KMS-11 (cell line): ENCODE measurements at regions not wholly inside any gene's neighbourhood (a gene's known extent, or its start where the extent isn't known, plus 50 kb on each side); places are given as distances from the start of the nearest gene placed in this dataset.

Source experiments
- H2AFZ ChIP-seq: fragments of 200-600 bp; sonication (generic); 2 replicates; pipeline ENCODE4 v1.6.1; 2016; ENCODE audit warnings: antibody characterized with exemption, mixed run types, low read depth
- H3K27ac ChIP-seq: fragments of 200-600 bp; sonication (generic); 2 replicates; pipeline ENCODE4 v1.6.1; 2016; ENCODE audit warnings: mild to moderate bottlenecking, mixed run types
- H3K27me3 ChIP-seq: fragments of 200-600 bp; sonication (generic); 2 replicates; pipeline ENCODE4 v1.6.1; 2017; ENCODE audit warnings: mild to moderate bottlenecking, low read depth, mixed run types, moderate library complexity; ENCODE audit not compliant: insufficient read depth
- H3K36me3 ChIP-seq: fragments of 200-600 bp; sonication (generic); 2 replicates; pipeline ENCODE4 v1.6.1; 2017; ENCODE audit warnings: mild to moderate bottlenecking, mixed run types; ENCODE audit not compliant: insufficient read depth
- H3K4me1 ChIP-seq: fragments of 200-600 bp; sonication (generic); 2 replicates; pipeline ENCODE4 v1.6.1; 2016; ENCODE audit warnings: mild to moderate bottlenecking, low read depth, mixed run types; ENCODE audit not compliant: poor library complexity, severe bottlenecking
- H3K4me2 ChIP-seq: fragments of 200-600 bp; sonication (generic); 2 replicates; pipeline ENCODE4 v1.7.0; 2016; ENCODE audit warnings: mild to moderate bottlenecking, mixed run types
- H3K4me3 ChIP-seq: fragments of 200-600 bp; sonication (generic); IDR thresholded peaks from 2 replicates; pipeline ENCODE4 v1.6.1; 2017; ENCODE audit warnings: low read depth, low read length, mixed read lengths; ENCODE audit not compliant: insufficient read depth
- H3K79me2 ChIP-seq: fragments of 200-600 bp; sonication (generic); 2 replicates; pipeline ENCODE4 v1.6.1; 2016; ENCODE audit warnings: low read depth, mixed run types; ENCODE audit not compliant: insufficient read depth
- H3K9ac ChIP-seq: fragments of 200-600 bp; sonication (generic); 2 replicates; pipeline ENCODE4 v1.6.1; 2016; ENCODE audit warnings: mild to moderate bottlenecking, mixed run types
- H4K20me1 ChIP-seq: fragments of 200-600 bp; sonication (generic); 2 replicates; pipeline ENCODE4 v1.6.1; 2016; ENCODE audit warnings: mild to moderate bottlenecking, mixed run types; ENCODE audit not compliant: insufficient read depth
- TF ChIP-seq, protein P1 (sequence below): fragments of 200-600 bp; sonication (generic); conservative IDR thresholded peaks from 2 replicates; pipeline ENCODE4 v1.6.1; 2017; ENCODE audit warnings: low read depth, mild to moderate bottlenecking, antibody characterized with exemption, low read length, moderate library complexity, mixed read lengths

GRCh38 chr9:87062746-87063145, 115.4 kb upstream of the GAS1 start:
- no peaks in the 10 kb centered on the region for H3K36me3 ChIP-seq
- no peak overlapping the region for H3K27ac ChIP-seq
- no peak overlapping the region for H3K9ac ChIP-seq
- H3K4me2 ChIP-seq, result no peak overlapping the region
- TF ChIP-seq, protein P1, sequence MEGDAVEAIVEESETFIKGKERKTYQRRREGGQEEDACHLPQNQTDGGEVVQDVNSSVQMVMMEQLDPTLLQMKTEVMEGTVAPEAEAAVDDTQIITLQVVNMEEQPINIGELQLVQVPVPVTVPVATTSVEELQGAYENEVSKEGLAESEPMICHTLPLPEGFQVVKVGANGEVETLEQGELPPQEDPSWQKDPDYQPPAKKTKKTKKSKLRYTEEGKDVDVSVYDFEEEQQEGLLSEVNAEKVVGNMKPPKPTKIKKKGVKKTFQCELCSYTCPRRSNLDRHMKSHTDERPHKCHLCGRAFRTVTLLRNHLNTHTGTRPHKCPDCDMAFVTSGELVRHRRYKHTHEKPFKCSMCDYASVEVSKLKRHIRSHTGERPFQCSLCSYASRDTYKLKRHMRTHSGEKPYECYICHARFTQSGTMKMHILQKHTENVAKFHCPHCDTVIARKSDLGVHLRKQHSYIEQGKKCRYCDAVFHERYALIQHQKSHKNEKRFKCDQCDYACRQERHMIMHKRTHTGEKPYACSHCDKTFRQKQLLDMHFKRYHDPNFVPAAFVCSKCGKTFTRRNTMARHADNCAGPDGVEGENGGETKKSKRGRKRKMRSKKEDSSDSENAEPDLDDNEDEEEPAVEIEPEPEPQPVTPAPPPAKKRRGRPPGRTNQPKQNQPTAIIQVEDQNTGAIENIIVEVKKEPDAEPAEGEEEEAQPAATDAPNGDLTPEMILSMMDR, result no peak
- no peaks in the 10 kb centered on the region for H3K79me2 ChIP-seq
- H3K4me1 ChIP-seq, result no peaks in the 10 kb centered on the region
- H2AFZ ChIP-seq, result no peak overlapping the region
- no peak overlapping the region for H3K4me3 ChIP-seq
- no peaks in the 10 kb centered on the region for H4K20me1 ChIP-seq
- H3K27me3 ChIP-seq, result no peaks in the 10 kb centered on the region

- Histone ChIP-seq H3K27ac (no peak overlapping the region), H4K20me1 (no peaks in the 10 kb centered on the region), H3K4me2 (no peak overlapping the region), H2AFZ (no peak overlapping the region), H3K4me3 (no peak overlapping the region), H3K4me1 (no peaks in the 10 kb centered on the region), H3K79me2 (no peaks in the 10 kb centered on the region), H3K9ac (no peak overlapping the region), H3K27me3 (no peaks in the 10 kb centered on the region), H3K36me3 (no peaks in the 10 kb centered on the region)
- TF ChIP-seq, protein P1, result no peak
Observed at GRCh38 chr9:87063246-87063645, 115.9 kb upstream of the GAS1 start.

- Histone ChIP-seq H3K4me1 (no peaks in the 10 kb centered on the region), H3K36me3 (no peaks in the 10 kb centered on the region), H3K27me3 (no peaks in the 10 kb centered on the region), H3K27ac (no peak overlapping the region), H3K79me2 (no peaks in the 10 kb centered on the region), H3K9ac (no peak overlapping the region), H4K20me1 (no peaks in the 10 kb centered on the region), H2AFZ (no peak overlapping the region), H3K4me2 (no peak overlapping the region), H3K4me3 (no peak overlapping the region)
- TF ChIP-seq, protein P1, result no peak
Observed at GRCh38 chr9:87063871-87064270, 116.6 kb upstream of the GAS1 start.

DNA sequence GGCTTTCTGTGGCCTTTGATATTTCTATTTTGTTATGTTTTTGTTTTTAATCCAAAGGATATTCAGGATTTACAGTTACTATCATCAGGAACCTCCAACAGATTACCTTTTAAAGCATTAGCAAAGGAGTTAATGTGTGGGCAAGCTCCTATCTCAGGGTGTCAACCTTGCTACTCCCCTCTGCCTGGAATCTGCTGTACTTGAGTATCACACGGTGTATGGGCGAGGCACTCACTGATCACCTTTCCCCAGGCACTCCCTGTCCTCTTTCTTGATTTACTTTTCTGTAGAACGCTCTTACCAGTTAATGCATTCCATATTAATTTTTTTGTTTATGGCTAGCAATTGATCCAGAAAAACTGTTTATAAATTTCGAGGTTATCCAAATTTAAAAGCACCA, 117.0 kb upstream of the GAS1 start:
- Histone ChIP-seq H3K4me1 (no peaks in the 10 kb centered on the region), H3K36me3 (no peaks in the 10 kb centered on the region), H3K27ac (no peak overlapping the region), H2AFZ (no peak overlapping the region), H4K20me1 (no peaks in the 10 kb centered on the region), H3K9ac (no peak overlapping the region), H3K27me3 (no peaks in the 10 kb centered on the region), H3K4me2 (no peak overlapping the region), H3K79me2 (no peaks in the 10 kb centered on the region), H3K4me3 (no peak overlapping the region)
- TF ChIP-seq, protein P1, result no peak

DNA sequence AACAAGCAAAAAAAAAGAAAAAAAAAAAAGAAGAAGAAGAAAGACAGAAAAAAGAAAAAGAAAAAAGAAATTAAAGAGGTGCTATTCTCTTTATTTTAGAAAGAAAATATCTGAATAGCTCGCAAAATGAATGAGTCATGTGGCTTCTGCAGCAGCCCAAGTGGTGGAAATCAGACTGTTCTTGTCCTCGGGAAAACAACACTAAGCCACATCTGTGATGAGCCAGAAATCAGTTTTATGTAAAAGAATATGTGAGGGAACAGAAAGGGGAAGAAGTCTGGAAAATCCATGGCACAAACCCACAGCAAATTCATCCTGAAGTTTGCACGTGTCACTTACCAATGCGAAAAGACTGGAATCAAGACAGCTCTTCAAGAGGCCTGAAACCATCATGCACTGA, 118.7 kb upstream of the GAS1 start:
- no peak overlapping the region for H3K4me2 ChIP-seq
- H4K20me1 ChIP-seq, result no peaks in the 10 kb centered on the region
- H3K27ac ChIP-seq, result no peak overlapping the region
- H3K36me3 ChIP-seq, result no peaks in the 10 kb centered on the region
- no peaks in the 10 kb centered on the region for H3K79me2 ChIP-seq
- no peak overlapping the region for H2AFZ ChIP-seq
- H3K4me1 ChIP-seq, result no peaks in the 10 kb centered on the region
- H3K27me3 ChIP-seq, result no peaks in the 10 kb centered on the region
- H3K9ac ChIP-seq, result no peak overlapping the region
- H3K4me3 ChIP-seq, result no peak overlapping the region
- TF ChIP-seq, protein P1, result no peak
